HFFc6 (cell line): ENCODE measurements at regions not wholly inside any gene's neighbourhood (a gene's known extent, or its start where the extent isn't known, plus 50 kb on each side); places are given as distances from the start of the nearest gene placed in this dataset.

Experiments used
- DNase-seq: peaks from one replicate; pipeline ENCODE4 v3.0.0-alpha.2; 2018
- H3K27ac Mint-ChIP-seq: 2 replicates; pipeline ENCODE4 v1.8.0; 2020; ENCODE audit warnings: mild to moderate bottlenecking, mixed read lengths
- H3K27me3 Mint-ChIP-seq: 2 replicates; pipeline ENCODE4 v1.8.0; 2021; ENCODE audit warnings: mild to moderate bottlenecking, moderate library complexity, mixed read lengths; ENCODE audit not compliant: insufficient read depth
- H3K36me3 Mint-ChIP-seq: 2 replicates; pipeline ENCODE4 v1.8.0; 2021; ENCODE audit warnings: low read depth, mixed read lengths
- H3K4me1 Mint-ChIP-seq: 2 replicates; pipeline ENCODE4 v1.8.0; 2020; ENCODE audit warnings: low read depth, mixed read lengths
- H3K4me3 Mint-ChIP-seq: 2 replicates; pipeline ENCODE4 v1.8.0; 2020; ENCODE audit warnings: mild to moderate bottlenecking, moderate library complexity, mixed read lengths
- H3K9me3 Mint-ChIP-seq: 2 replicates; pipeline ENCODE4 v1.8.0; 2020; ENCODE audit warnings: mild to moderate bottlenecking, mixed read lengths
- TF ChIP-seq, protein P1 (sequence below): fragments of 200-600 bp; sonication (generic); IDR thresholded peaks from 2 replicates; pipeline ENCODE4 v1.5.0; 2021; ENCODE audit warnings: antibody characterized with exemption, mild to moderate bottlenecking

DNA sequence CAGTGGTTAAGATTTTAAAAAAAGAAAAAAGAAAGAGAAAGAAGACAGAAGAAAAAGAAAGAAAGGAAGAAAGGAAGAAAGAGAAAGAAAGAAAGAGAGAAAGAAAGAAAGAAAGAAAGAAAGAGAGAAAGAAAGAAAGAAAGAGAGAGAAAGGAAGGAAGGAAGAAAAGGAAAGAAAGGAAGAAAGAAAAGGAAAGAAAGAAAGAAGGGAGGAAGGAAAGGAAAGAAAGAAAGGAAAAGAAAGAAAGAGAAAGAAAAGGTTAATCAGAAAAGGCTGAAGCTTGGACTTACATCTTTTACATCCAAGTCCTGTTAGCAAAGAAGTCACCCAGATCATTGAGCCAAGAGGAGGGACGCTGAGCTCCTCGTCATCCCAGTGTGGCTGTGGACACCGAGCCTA is 70.0 kb downstream of the IRX2 start:
- Mint-ChIP-seq H3K9me3 (peaks cover 9% of the 10 kb centered on the region), H3K4me3 (no peak overlapping the region), H3K27me3 (peaks cover 2% of the 10 kb centered on the region; the same call in 1 of the 2 replicates), H3K27ac (no peak overlapping the region), H3K36me3 (no peaks in the 10 kb centered on the region), H3K4me1 (no peaks in the 10 kb centered on the region)
- TF ChIP-seq, protein P1, sequence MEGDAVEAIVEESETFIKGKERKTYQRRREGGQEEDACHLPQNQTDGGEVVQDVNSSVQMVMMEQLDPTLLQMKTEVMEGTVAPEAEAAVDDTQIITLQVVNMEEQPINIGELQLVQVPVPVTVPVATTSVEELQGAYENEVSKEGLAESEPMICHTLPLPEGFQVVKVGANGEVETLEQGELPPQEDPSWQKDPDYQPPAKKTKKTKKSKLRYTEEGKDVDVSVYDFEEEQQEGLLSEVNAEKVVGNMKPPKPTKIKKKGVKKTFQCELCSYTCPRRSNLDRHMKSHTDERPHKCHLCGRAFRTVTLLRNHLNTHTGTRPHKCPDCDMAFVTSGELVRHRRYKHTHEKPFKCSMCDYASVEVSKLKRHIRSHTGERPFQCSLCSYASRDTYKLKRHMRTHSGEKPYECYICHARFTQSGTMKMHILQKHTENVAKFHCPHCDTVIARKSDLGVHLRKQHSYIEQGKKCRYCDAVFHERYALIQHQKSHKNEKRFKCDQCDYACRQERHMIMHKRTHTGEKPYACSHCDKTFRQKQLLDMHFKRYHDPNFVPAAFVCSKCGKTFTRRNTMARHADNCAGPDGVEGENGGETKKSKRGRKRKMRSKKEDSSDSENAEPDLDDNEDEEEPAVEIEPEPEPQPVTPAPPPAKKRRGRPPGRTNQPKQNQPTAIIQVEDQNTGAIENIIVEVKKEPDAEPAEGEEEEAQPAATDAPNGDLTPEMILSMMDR = no peak
- no peak for DNase-seq

DNA sequence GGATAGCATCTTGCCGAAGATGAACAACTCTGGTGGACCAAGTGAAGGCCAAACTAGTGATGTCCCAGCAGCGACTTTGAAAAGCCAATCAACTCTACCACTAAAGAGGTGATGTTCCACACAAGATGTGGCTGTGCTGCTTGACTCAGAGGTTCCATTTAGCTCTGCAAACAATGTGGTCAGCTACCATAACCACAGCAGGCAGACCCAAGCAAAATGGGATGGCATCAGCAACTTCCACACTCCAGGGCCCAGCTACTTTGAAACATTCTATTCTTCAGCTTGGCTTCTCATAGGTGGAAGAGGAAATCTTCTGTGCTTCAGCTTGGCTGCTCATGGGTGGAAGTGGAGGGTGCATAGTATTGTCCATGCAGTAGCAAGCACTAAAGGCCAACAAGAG is 70.5 kb downstream of the IRX2 start:
- H3K36me3 Mint-ChIP-seq = no peaks in the 10 kb centered on the region
- H3K4me1 Mint-ChIP-seq = no peaks in the 10 kb centered on the region
- no peak overlapping the region for H3K4me3 Mint-ChIP-seq
- TF ChIP-seq, protein P1 = no peak
- DNase-seq = no peak
- peaks cover 2% of the 10 kb centered on the region; the same call in 1 of the 2 replicates for H3K27me3 Mint-ChIP-seq
- H3K9me3 Mint-ChIP-seq = peaks cover 14% of the 10 kb centered on the region
- no peak overlapping the region for H3K27ac Mint-ChIP-seq

DNA sequence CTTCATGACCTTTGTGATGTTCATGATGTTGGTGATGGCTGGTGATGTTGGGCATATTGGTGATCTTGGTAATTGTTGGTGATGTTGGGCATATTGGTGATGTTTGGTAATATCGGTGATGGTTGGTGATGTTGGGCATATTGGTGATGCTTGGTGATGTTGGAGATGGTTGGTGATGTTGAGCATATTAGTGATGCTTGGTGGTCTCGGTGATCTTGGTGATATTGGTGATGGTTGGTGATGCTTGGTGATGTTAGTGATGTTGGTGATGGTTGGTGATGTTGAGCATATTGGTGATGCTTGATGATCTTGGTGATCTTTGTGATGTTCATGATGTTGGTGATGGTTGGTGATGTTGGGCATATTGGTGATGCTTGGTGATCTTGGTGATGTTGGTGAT is 73.8 kb downstream of the IRX2 start:
- H3K9me3 Mint-ChIP-seq = peaks cover 18% of the 10 kb centered on the region
- no peaks in the 10 kb centered on the region for H3K36me3 Mint-ChIP-seq
- no peaks in the 10 kb centered on the region for H3K4me1 Mint-ChIP-seq
- H3K27ac Mint-ChIP-seq = no peak overlapping the region
- peaks cover 2% of the 10 kb centered on the region; the same call in 1 of the 2 replicates for H3K27me3 Mint-ChIP-seq
- TF ChIP-seq, protein P1 = no peak
- DNase-seq = no peak
- no peak overlapping the region for H3K4me3 Mint-ChIP-seq

DNA sequence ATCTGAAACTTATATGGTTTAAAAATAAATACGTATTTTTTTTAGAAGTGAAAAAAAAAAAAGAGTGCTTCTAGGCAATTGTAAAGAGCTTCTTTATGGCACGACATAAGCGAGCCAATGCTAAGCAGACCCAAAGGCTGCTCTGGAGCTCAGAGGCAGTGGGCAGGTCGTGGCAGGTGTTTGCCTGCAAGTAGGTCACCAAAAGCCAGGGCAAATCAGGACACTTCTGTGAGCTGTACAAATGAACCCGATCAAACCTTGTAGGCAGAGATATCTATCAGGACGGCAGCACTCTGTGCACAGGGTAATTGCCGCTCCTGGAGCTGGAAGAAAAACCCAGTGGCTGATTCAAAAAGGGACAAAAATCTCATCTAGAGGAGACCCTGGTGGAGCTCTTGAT is 75.9 kb downstream of the IRX2 start:
- TF ChIP-seq, protein P1 = no peak
- DNase-seq = no peak
- Mint-ChIP-seq H3K27me3 (no peaks in the 10 kb centered on the region; the same call in 1 of the 2 replicates), H3K9me3 (peaks cover 21% of the 10 kb centered on the region), H3K4me3 (no peak overlapping the region), H3K36me3 (no peaks in the 10 kb centered on the region), H3K4me1 (no peaks in the 10 kb centered on the region), H3K27ac (no peak overlapping the region)

DNA sequence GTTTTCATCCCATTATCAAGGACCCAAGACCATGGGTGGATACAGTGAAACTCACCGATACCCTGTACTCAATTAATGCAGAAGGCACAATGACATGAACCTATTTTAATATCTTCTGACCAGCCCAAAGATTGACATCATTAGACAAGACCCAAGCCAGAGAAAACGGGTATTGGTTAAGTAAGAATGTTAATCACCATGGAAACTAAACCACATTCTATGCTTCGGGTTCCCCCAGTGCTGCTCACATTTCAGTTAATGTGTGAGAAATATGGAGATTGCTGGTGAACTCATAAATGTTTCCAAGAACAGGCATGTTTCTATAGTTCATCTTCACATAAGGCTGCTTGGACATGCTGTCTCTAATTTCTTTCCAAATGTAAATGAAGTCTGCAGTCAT is 77.0 kb downstream of the IRX2 start:
- H3K36me3 Mint-ChIP-seq = no peaks in the 10 kb centered on the region
- no peak overlapping the region for H3K4me3 Mint-ChIP-seq
- TF ChIP-seq, protein P1 = no peak
- H3K27ac Mint-ChIP-seq = no peak overlapping the region
- no peaks in the 10 kb centered on the region for H3K4me1 Mint-ChIP-seq
- DNase-seq = no peak
- no peaks in the 10 kb centered on the region; the same call in 1 of the 2 replicates for H3K27me3 Mint-ChIP-seq
- peaks cover 21% of the 10 kb centered on the region for H3K9me3 Mint-ChIP-seq

DNA sequence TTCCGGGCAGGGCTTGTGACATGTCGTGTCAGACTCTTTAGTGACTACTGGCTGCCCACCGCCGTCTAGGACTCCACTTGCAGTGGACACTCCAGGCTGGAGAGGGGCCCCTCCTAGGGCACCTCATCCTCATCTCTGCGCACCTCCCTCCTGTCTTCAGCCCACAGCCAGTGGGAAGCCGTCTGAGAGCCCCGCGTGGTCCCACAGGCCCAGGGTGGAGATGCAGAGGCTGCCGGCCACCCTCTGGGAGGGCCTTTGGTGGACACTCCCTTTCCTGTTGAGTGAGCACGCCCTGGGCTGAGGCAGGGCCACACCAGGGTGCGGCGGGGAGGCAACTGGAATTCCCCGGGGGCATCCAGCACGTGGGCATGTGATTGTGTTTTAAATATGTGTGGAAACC is 80.5 kb downstream of the IRX2 start:
- no peak overlapping the region for H3K27ac Mint-ChIP-seq
- no peak for DNase-seq
- no peak overlapping the region for H3K4me3 Mint-ChIP-seq
- no peaks in the 10 kb centered on the region for H3K36me3 Mint-ChIP-seq
- no peaks in the 10 kb centered on the region for H3K4me1 Mint-ChIP-seq
- H3K27me3 Mint-ChIP-seq = no peaks in the 10 kb centered on the region; the same call in 1 of the 2 replicates
- peaks cover 22% of the 10 kb centered on the region for H3K9me3 Mint-ChIP-seq
- TF ChIP-seq, protein P1 = no peak
